GM19397 (cell line): ENCODE measurements at regions not wholly inside any gene's neighbourhood (a gene's known extent, or its start where the extent isn't known, plus 50 kb on each side); places are given as distances from the start of the nearest gene placed in this dataset.

Source experiments
- ATAC-seq: cut with Tn5 transposase; IDR thresholded peaks from one replicate; pipeline ENCODE4 v1.9.1; 2021; ENCODE audit warnings: mild to moderate bottlenecking, moderate library complexity; ENCODE audit not compliant: unreplicated experiment

DNA sequence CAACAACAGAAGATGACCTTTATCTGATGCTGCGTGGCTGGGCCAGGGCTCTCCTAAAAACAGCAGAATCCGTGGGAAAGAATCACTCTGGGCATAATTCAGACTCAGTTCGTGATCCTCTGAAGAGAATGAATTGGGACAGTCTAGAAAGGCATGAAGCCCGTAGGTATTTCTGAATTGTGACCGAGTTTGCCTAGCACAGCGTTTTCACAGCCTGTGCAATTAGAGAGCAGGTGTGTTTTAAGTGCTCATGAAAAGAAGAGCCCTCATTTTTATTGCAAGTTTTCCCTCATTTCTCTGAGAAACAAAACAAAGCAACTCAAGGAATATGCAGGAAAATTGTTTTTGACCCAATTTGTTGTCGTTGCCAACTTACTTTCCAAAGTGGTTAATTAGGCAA lies 366.2 kb downstream of the WDR11 start:
- no peak for ATAC-seq

GRCh38 chr10:121221072-121221471 lies 369.9 kb downstream of the WDR11 start:
- no peak for ATAC-seq

GRCh38 chr10:121221991-121222390 lies 370.8 kb downstream of the WDR11 start:
- ATAC-seq: no peak

GRCh38 chr10:121222842-121223241 lies 371.7 kb downstream of the WDR11 start:
- ATAC-seq: no peak

DNA sequence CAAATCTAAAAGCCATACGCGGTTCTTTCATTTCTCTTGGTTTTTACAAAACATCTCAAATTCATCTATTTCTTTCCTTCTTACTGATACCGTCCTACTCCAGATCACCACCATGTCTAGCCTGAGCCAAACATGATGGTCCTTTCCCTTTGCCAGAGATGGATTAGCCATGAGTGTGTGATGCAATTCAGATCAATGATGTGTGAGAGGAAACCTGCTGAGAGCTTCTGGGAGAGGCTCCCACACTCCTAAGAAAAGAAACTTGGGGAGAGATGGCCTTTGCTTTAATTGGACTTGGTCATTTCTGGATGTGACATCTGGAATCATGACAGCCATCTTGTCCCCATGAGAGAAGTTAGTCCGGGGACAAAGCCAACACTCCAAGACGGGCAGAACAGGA lies 367.2 kb downstream of the FGFR2 start:
- ATAC-seq: no peak

DNA sequence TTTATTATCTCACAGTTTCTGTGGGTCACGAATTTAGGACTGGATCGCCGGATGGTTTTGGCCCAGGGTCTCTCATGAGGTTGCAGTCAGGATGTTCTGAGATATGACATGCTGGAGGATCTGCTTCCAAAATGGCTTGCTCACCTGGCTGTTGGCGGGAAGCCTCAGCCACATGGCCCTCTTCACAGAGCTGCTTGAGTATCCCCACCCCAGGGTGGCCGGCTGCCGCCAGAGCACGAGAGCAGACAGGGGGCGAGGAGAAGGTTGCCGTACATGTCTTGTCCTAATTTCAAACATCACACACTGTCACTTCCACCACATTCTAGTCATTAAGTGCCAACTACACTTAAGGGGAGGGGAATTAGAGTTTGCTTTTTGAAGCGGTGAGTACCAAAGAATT lies 365.8 kb downstream of the FGFR2 start:
- ATAC-seq: no peak

DNA sequence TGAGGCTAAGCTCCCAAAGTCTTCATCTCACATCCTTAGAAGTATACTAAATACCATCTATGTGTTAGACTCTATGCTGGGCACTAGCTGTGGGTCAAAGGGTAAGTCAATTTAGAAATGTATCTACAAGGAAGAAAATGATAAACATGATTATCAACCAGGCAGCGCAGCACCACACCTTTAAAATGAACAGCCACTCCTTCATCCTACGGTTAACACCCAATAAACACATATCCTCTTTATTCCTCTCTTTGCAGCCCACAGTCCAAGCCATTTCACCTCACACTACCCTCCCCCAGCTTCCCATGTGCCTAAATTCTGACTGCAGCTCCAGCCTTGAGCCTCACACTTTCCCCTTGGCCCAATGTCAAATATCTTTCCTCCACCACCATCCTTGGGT lies 362.6 kb downstream of the FGFR2 start:
- no peak for ATAC-seq

- ATAC-seq: no peak
Measured at GRCh38 chr10:121236621-121237020, 361.6 kb downstream of the FGFR2 start.

DNA sequence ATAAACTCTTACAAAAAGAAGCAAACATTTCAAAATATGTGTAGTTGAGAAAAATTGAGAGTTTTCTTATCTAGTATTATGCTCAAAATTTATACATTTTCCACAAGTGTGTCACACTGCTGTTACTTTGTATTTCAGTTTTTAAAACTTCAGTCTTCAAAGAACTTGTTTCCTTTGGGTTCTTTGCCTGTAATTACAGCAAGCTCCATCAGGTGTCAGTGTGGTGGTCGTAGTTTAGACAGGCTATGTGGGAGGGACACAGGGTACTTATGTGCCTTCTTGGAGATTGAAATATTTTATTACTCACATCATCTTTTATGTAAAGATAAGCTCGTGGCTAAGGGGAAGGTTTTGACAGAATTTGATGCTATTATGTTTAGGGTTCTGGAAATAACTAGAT lies 360.5 kb downstream of the FGFR2 start:
- no peak for ATAC-seq

GRCh38 chr10:121240011-121240410 lies 358.2 kb downstream of the FGFR2 start:
- ATAC-seq: no peak

GRCh38 chr10:121240556-121240955 lies 357.7 kb downstream of the FGFR2 start:
- ATAC-seq: no peak

GRCh38 chr10:121241337-121241736 lies 356.9 kb downstream of the FGFR2 start:
- no peak for ATAC-seq

GRCh38 chr10:121242741-121243608 lies 355.3 kb downstream of the FGFR2 start:
- ATAC-seq: no peak

GRCh38 chr10:121243609-121244241 lies 354.5 kb downstream of the FGFR2 start:
- no peak for ATAC-seq

GRCh38 chr10:121244818-121245217 lies 353.4 kb downstream of the FGFR2 start:
- ATAC-seq: no peak

DNA sequence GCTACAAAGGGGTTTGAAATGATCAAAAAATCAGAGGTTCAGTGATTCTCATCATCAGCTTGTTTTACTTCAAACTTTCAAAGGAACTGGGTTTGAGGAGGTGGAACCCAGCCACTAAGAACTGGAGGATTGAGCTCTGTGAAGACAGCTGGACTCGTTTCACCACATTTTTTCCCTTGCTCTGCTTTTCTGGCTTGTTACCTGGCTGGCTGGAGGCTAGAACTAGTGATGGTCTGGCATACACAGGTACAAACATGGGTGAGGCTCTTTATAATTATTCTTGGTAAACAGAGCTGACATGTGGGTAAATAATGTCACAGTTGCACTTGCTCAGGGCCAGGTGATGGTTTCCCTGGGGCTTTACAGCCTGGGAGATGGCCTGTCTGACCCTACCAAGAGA lies 352.5 kb downstream of the FGFR2 start:
- ATAC-seq: no peak

- ATAC-seq: no peak
Measured at GRCh38 chr10:121248266-121248665, 350.0 kb downstream of the FGFR2 start.

DNA sequence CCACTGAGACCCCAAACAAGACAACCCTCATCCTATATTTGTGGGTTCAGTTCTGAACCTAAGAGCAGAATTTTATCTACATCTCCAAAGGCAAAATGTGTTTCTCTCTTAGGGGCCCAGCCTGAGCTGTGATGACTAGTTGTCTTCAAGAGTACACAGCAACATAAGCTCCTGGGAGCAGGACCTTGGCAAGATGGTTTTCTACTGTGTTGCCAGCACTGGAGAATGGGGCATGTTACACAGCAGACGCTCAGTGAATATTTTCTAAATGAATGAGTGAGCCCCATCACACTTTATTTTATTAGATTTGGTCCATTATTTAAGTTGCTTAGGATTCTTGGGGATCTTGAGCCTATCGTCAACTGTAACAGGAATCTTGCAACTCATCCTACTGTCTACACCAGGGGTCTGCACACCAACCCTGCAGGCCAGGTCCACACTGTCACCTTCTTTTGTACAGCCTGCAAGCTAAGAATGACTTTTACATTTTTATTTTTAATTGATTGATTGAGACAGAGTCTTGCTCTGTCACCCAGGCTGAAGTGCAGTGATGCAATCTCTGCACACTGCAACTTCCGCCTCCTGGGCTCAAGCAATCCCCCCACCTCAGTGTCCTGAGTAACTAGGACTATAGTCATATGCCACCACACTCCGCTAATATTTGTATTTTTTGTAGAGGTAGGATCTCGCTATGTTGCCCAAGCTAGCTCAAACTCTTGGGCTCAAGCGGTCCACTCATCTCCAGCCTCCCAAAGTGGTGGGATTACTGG lies 347.1 kb downstream of the FGFR2 start:
- ATAC-seq: no peak

DNA sequence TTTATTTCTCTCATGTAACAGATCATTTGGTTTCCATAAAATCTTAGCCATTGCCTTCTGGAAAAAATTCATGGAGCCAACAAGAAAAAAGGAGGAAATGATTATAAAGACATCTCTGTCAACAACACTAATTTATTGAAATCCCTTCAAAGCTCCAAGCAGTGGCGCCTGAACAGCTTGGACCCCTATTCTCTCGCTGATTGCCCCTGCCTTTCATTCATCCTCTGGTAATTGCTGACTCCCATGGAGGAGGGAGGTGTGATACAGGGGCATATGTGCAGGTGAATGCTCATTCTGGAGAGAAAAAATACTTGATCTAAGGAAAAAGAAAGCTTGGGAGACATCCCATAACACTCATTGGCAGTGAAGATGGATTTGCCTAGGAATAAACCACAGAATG lies 345.5 kb downstream of the FGFR2 start:
- no peak for ATAC-seq

- no peak for ATAC-seq
Measured at GRCh38 chr10:121260377-121260776, 337.9 kb downstream of the FGFR2 start.

GRCh38 chr10:121261665-121262064 lies 336.6 kb downstream of the FGFR2 start:
- no peak for ATAC-seq
